Memory B cell (primary cell): ENCODE measurements at regions not wholly inside any gene's neighbourhood (a gene's known extent, or its start where the extent isn't known, plus 50 kb on each side); places are given as distances from the start of the nearest gene placed in this dataset.

Experiments used
- ATAC-seq: fragments of 150-1000 bp; cut with Tn5 transposase; 2 replicates; pipeline ENCODE4 v1.10.0; 2021; ENCODE audit warnings: low read depth, mild to moderate bottlenecking, moderate library complexity
- DNase-seq, 2 donors: peaks; one replicate each; pipeline ENCODE4 v3.0.0; 2022; ENCODE audit warnings: low spot score in 2 of 2
- H3K27ac Mint-ChIP-seq: one replicate; pipeline ENCODE4 v1.8.0; 2022; ENCODE audit warnings: mild to moderate bottlenecking, moderate library complexity, mixed read lengths
- H3K27me3 Mint-ChIP-seq: one replicate; pipeline ENCODE4 v1.8.0; 2022; ENCODE audit warnings: mixed read lengths
- H3K36me3 Mint-ChIP-seq: one replicate; pipeline ENCODE4 v1.8.0; 2022; ENCODE audit warnings: mild to moderate bottlenecking, mixed read lengths
- H3K4me1 Mint-ChIP-seq: one replicate; pipeline ENCODE4 v1.8.0; 2022; ENCODE audit warnings: mixed read lengths
- H3K4me3 Mint-ChIP-seq: one replicate; pipeline ENCODE4 v1.8.0; 2022; ENCODE audit warnings: mild to moderate bottlenecking, moderate library complexity, mixed read lengths
- H3K9me3 Mint-ChIP-seq: one replicate; pipeline ENCODE4 v1.8.0; 2022; ENCODE audit warnings: mixed read lengths

DNA sequence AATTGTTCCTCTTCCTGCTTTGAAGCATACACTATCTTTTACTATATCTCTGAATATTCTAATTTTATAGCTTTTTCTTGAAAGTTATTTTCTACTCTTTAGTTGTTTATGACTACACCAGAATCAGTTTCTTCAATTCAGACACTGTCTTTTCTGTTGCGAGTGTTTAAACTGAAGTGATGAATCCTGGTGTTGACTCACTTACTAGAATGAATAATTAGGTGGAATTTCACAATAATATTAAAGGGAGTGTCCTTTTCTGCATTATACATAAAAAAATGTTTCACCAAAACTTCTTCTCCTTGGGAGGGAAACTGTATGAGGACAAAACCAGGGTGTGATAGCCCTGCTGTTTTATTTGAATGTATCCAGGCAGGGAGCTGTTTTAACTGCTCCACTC lies 1383.1 kb downstream of the C4orf33 start:
- H3K36me3 Mint-ChIP-seq: no peaks in the 10 kb centered on the region
- ATAC-seq (no peak), DNase-seq (no peak)
- H3K27me3 Mint-ChIP-seq: no peaks in the 10 kb centered on the region
- H3K4me3 Mint-ChIP-seq: no peak overlapping the region
- no peak overlapping the region for H3K27ac Mint-ChIP-seq
- H3K4me1 Mint-ChIP-seq: no peaks in the 10 kb centered on the region
- H3K9me3 Mint-ChIP-seq: peaks cover 3% of the 10 kb centered on the region

DNA sequence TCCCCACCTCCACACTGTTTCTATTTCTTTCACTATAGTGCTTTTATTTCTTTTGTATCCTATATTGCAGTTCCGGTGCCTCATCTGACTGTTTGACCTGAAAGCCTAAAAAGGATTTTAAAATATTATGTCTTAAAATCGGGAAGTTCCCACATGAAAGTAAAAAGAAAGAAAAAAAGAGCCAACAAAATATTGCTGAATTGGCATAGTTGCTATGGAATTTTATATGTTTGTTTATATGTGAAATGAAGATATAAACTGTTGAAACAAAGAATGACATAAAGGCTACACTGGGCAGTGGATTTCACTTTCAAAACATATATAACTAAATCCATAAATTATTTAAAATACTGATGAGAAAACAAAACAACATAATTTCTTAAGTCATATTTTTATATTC lies 1383.7 kb downstream of the C4orf33 start:
- Mint-ChIP-seq H3K36me3 (no peaks in the 10 kb centered on the region), H3K27ac (no peak overlapping the region), H3K4me1 (no peaks in the 10 kb centered on the region), H3K9me3 (peaks cover 3% of the 10 kb centered on the region), H3K4me3 (no peak overlapping the region), H3K27me3 (no peaks in the 10 kb centered on the region)
- no peak for ATAC-seq
- no peak for DNase-seq

DNA sequence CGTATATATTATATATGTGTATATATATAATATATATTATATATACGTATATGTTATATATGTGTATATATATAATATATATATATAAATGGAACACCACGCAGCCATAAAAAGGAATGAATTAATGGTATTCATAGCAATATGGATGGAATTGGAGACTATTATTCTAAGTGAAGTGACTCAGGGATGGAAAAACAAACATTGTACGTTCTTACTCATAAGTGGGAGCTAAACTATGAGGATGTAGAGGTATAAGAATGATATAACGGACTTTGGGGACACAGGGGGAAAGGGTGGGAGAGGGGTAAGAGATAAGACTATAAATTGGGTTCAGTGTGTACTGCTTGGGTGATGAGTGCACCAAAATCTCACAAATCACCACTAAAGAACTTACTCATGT lies 1388.9 kb downstream of the C4orf33 start:
- Mint-ChIP-seq H3K27ac (no peak overlapping the region), H3K36me3 (no peaks in the 10 kb centered on the region), H3K4me3 (no peak overlapping the region), H3K27me3 (no peaks in the 10 kb centered on the region), H3K9me3 (peaks cover 3% of the 10 kb centered on the region), H3K4me1 (no peaks in the 10 kb centered on the region)
- DNase-seq (no peak), ATAC-seq (no peak)

DNA sequence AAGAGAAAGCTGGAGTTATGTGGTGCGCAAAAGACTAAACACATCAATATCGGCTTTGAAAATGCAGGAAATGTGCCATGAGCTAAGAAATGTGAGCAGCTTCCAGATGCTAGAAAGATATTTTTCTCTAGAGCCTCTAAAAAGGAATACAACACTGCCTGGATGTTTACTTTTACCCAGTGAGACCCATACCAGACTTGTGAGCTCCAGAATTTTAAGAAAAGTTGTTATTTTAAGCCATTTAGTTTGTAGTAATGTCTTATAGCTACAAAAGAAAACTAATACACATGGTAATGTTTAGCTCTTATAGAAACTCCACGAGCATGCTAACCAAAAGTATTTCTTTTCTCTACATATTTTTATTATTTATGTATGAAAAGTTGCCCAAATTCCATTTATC lies 1389.4 kb downstream of the C4orf33 start:
- no peaks in the 10 kb centered on the region for H3K4me1 Mint-ChIP-seq
- H3K4me3 Mint-ChIP-seq: no peak overlapping the region
- ATAC-seq (no peak), DNase-seq (no peak)
- no peaks in the 10 kb centered on the region for H3K36me3 Mint-ChIP-seq
- H3K27ac Mint-ChIP-seq: no peak overlapping the region
- H3K9me3 Mint-ChIP-seq: peaks cover 3% of the 10 kb centered on the region
- H3K27me3 Mint-ChIP-seq: no peaks in the 10 kb centered on the region

DNA sequence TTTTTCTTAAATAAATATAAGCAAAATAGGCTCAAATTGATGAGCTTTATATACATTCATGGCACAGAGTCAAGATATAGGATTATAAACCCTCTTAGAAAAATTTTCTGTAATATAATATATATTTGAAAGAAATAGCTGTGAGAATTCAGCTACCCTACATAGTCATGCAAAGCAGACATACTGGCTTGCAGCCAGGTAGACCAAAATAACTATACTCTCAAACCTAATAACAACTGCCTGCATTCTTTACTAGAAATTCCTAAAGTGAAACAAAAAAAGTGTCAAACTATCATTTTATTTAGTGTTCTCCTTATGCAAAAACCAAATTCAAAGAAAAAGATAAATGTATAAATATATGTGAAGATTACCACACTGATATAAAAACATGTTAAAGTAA lies 1390.2 kb downstream of the C4orf33 start:
- ATAC-seq (no peak), DNase-seq (no peak)
- peaks cover 3% of the 10 kb centered on the region for H3K9me3 Mint-ChIP-seq
- no peak overlapping the region for H3K4me3 Mint-ChIP-seq
- H3K27ac Mint-ChIP-seq: no peak overlapping the region
- no peaks in the 10 kb centered on the region for H3K4me1 Mint-ChIP-seq
- no peaks in the 10 kb centered on the region for H3K36me3 Mint-ChIP-seq
- H3K27me3 Mint-ChIP-seq: no peaks in the 10 kb centered on the region

DNA sequence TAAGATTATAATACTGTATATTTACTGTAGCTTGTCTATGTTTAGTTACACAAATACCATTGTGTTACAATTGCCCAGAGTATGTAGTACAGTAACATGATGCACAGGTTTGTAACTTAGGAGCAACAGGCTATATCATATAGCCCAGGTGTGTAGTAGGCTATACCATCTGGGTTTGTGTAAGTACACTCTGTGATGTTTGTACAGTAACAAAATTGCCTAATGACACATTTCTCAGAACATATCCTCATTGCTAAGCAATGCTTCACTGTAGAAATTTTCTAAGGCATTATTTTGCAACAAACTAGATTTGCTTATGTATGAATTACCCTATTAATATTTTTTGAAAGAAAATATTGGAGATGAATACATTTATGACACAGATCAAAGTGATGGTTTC lies 1390.9 kb downstream of the C4orf33 start:
- no peak for DNase-seq
- H3K36me3 Mint-ChIP-seq: no peaks in the 10 kb centered on the region

DNA sequence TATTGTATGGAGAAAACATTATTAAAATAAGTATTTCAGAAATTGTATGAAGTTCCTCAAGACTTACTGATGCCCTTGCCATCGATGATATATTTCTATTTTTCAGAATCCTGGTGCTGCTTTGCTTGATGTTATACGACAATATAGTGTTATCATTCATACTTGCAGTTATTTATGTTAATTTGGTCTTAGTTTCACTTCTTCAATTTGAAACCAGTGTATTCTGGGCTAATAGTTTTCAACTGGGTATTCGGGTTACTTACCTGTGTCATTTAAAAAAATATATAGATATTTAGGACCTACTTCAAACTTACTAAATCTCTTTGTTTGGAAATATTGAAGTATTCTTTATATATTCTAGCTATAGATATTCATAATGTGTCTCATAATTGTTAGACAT lies 1414.7 kb downstream of the C4orf33 start:
- no peak for DNase-seq
- Mint-ChIP-seq H3K4me3 (no peak overlapping the region), H3K4me1 (no peaks in the 10 kb centered on the region), H3K9me3 (peaks cover 5% of the 10 kb centered on the region), H3K27me3 (no peaks in the 10 kb centered on the region), H3K27ac (no peak overlapping the region), H3K36me3 (no peaks in the 10 kb centered on the region)
- ATAC-seq: no peak

More for the DNA sequence above, 1390.9 kb downstream of the C4orf33 start:
- Mint-ChIP-seq H3K9me3 (peaks cover 6% of the 10 kb centered on the region), H3K4me1 (no peaks in the 10 kb centered on the region), H3K4me3 (no peak overlapping the region), H3K27ac (no peak overlapping the region), H3K27me3 (no peaks in the 10 kb centered on the region)
- ATAC-seq: no peak

DNA sequence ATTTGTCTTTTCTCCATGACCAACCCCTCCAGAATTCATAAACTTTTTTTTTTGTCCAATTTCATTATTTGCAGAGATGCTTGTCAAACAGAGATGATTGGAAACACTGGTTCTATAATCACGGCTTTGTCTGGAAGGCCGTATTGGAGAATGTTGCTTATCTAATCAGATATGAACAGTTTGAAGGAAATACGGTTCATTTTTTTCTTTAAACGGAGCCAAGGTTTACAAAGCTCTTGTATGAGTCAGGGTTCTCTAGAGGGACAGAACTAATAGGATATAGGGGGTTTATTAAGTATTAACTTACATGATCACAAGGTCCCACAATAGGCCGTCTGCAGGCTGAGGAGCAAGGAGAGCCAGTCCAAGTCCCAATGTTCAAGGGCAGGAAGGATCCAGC lies 1415.8 kb downstream of the C4orf33 start:
- Mint-ChIP-seq H3K4me3 (no peak overlapping the region), H3K27me3 (no peaks in the 10 kb centered on the region), H3K27ac (no peak overlapping the region), H3K4me1 (no peaks in the 10 kb centered on the region), H3K36me3 (no peaks in the 10 kb centered on the region), H3K9me3 (peaks cover 5% of the 10 kb centered on the region)
- ATAC-seq (no peak), DNase-seq (no peak)

DNA sequence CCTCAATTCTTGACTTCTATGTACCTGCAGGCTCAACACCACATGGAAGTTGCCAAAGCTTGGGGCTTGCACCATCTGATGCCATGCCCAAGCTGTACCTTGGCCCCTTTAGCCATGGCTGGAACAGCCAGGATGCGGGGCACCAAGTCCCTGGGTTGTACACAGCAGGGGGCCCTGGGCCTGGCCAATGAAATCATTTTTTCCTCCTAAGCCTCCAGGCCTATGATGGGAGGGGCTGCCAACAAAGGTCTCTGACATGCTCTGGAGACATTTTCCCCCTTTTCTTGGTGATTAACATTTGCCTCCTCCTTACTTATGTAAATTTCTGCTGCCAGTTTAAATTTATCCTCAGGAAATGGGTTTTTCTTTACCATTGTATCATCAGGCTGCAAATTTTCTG lies 1428.1 kb downstream of the C4orf33 start:
- DNase-seq (no peak), ATAC-seq (no peak)
- H3K4me3 Mint-ChIP-seq: no peak overlapping the region
- no peaks in the 10 kb centered on the region for H3K36me3 Mint-ChIP-seq
- no peaks in the 10 kb centered on the region for H3K27me3 Mint-ChIP-seq
- no peak overlapping the region for H3K27ac Mint-ChIP-seq
- H3K9me3 Mint-ChIP-seq: peaks cover 6% of the 10 kb centered on the region
- H3K4me1 Mint-ChIP-seq: no peaks in the 10 kb centered on the region

DNA sequence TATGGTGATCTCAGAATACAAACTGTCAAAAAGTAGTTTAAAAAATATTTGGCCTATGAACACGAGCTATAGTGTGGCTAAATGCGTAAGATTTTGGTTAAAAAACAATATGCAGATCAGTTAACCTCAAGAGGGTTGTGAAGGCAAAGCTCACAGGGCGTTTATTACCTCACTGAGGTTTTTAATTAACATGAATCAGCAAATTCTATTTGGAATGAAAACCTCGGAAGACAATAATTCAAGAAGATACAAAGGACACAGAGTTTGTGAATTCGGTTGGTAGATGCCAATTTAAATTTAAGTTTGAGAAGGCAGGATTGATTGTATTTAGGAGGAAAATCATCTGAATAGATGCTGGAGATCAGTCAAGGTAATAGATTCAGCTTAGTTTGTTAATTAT lies 1434.6 kb downstream of the C4orf33 start:
- H3K9me3 Mint-ChIP-seq: no peaks in the 10 kb centered on the region
- no peaks in the 10 kb centered on the region for H3K27me3 Mint-ChIP-seq
- H3K27ac Mint-ChIP-seq: no peak overlapping the region
- no peaks in the 10 kb centered on the region for H3K36me3 Mint-ChIP-seq
- DNase-seq (no peak), ATAC-seq (no peak)
- no peaks in the 10 kb centered on the region for H3K4me1 Mint-ChIP-seq
- H3K4me3 Mint-ChIP-seq: no peak overlapping the region

DNA sequence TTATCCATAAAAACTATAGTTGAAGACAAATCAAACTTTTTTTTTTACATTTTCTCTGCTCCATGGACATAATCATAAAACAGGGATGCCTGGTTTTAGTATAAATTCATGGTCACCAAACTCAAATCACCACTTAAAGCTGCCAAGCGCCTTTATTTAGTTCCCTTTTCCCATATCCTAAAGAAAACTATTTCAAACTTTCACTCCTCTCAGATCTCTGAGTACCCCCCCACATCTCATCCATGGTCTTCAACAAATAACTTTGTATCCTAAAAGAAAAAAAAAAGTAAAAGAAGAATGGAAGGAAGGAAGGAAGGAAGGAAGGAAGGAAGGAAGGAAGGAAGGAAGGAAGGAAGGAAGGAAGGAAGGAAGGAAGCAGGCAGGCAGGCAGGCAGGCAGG lies 1438.7 kb downstream of the C4orf33 start:
- Mint-ChIP-seq H3K27ac (no peak overlapping the region), H3K27me3 (no peaks in the 10 kb centered on the region), H3K4me1 (no peaks in the 10 kb centered on the region), H3K9me3 (no peaks in the 10 kb centered on the region), H3K36me3 (no peaks in the 10 kb centered on the region), H3K4me3 (no peak overlapping the region)
- no peak for ATAC-seq
- DNase-seq: no peak

DNA sequence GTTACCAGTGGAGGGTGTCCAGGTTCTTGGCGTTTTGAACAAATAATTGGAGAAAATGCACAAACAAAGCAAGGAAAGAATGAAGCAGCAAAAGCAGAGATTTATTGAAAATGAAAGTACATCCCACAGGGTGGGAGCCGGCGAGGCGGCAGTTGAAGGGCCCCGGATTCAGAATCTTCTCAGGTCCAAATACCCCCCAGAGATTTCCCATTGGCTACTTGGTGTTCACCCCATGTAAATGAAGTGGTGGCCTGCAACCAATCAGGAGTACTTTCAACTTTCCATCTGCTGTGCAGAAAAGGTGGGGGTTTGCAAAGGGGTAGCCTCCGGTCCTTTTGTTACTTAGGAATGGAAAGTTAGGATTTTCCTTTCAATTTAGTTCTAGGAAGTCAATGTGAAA lies 1447.0 kb downstream of the C4orf33 start:
- ATAC-seq: no peak
- H3K36me3 Mint-ChIP-seq: no peaks in the 10 kb centered on the region
- no peaks in the 10 kb centered on the region for H3K27me3 Mint-ChIP-seq
- no peaks in the 10 kb centered on the region for H3K9me3 Mint-ChIP-seq
- H3K4me3 Mint-ChIP-seq: no peak overlapping the region
- no peak for DNase-seq
- no peaks in the 10 kb centered on the region for H3K4me1 Mint-ChIP-seq
- no peak overlapping the region for H3K27ac Mint-ChIP-seq

DNA sequence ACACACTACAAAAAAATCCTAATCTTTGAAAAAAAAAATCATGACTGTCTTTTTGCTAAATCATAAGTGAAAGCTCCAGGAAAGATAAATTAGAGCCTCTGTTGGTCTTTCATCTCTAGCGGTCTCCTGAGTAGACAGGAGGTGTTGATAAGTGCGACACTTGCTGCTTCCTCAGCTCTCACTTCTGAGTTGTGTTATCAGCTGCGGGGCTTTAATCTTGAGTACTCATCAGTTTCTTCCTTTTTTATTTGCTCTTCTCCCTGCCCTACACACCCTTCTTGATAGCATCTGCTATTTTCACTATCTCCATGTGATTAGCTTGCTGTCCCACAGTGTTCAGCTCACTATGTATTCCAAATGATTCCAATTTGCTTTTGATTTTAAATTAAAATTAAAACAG lies 1449.2 kb downstream of the C4orf33 start:
- H3K27ac Mint-ChIP-seq: no peak overlapping the region
- no peaks in the 10 kb centered on the region for H3K4me1 Mint-ChIP-seq
- no peaks in the 10 kb centered on the region for H3K36me3 Mint-ChIP-seq
- H3K27me3 Mint-ChIP-seq: no peaks in the 10 kb centered on the region
- no peaks in the 10 kb centered on the region for H3K9me3 Mint-ChIP-seq
- DNase-seq (no peak), ATAC-seq (no peak)
- H3K4me3 Mint-ChIP-seq: no peak overlapping the region

DNA sequence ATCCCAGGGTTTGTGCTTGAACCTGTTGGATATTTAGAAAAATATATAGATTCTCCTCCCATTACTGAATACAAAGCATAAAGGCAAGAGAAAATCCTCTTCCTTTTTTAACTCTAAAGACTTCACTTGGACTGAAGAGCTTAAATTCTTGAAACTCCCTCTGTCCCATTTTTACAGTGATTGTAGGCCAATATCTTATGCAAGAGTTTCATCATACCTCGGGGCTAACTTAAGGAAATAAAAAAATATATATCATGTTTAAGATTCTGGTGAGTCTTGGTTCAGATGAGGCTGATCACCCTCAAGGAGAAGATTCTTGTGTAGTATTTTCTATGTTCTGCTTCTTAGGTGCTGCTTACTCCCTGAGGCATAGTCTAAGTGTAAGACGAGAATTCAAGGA lies 1449.6 kb downstream of the C4orf33 start:
- ATAC-seq (no peak), DNase-seq (no peak)
- Mint-ChIP-seq H3K4me1 (no peaks in the 10 kb centered on the region), H3K27me3 (no peaks in the 10 kb centered on the region), H3K36me3 (no peaks in the 10 kb centered on the region), H3K27ac (no peak overlapping the region), H3K9me3 (no peaks in the 10 kb centered on the region), H3K4me3 (no peak overlapping the region)

DNA sequence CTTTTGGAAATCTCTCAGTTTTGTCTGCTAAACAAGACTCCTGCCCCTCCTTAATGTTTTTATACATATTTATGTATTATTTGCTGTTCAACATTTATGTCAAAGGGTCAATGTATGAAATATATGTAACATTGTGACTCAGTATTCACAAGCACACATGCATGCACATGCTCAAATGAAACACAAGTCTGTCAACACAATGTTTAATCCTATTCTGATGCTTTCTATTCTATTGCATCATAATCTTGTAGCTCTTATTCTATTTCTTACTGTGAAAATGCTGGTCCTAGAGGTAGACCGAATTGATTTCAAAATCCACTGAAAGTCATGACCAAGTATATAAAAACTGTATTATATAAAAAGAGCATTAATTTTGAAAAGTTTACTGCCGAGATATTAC lies 1463.3 kb downstream of the C4orf33 start:
- H3K4me3 Mint-ChIP-seq: no peak overlapping the region
- DNase-seq (no peak), ATAC-seq (no peak)
- peaks cover 8% of the 10 kb centered on the region for H3K9me3 Mint-ChIP-seq
- no peaks in the 10 kb centered on the region for H3K27me3 Mint-ChIP-seq
- no peaks in the 10 kb centered on the region for H3K36me3 Mint-ChIP-seq
- no peak overlapping the region for H3K27ac Mint-ChIP-seq
- H3K4me1 Mint-ChIP-seq: no peaks in the 10 kb centered on the region
